ENCODE measurements at regions not wholly inside any gene's neighbourhood (a gene's known extent, or its start where the extent isn't known, plus 50 kb on each side); places are given as distances from the start of the nearest gene placed in this dataset.

- no peak for DNase-seq
Observed at GRCh38 chr17:77001487-77001886, 133.3 kb downstream of the MGAT5B start.

DNA sequence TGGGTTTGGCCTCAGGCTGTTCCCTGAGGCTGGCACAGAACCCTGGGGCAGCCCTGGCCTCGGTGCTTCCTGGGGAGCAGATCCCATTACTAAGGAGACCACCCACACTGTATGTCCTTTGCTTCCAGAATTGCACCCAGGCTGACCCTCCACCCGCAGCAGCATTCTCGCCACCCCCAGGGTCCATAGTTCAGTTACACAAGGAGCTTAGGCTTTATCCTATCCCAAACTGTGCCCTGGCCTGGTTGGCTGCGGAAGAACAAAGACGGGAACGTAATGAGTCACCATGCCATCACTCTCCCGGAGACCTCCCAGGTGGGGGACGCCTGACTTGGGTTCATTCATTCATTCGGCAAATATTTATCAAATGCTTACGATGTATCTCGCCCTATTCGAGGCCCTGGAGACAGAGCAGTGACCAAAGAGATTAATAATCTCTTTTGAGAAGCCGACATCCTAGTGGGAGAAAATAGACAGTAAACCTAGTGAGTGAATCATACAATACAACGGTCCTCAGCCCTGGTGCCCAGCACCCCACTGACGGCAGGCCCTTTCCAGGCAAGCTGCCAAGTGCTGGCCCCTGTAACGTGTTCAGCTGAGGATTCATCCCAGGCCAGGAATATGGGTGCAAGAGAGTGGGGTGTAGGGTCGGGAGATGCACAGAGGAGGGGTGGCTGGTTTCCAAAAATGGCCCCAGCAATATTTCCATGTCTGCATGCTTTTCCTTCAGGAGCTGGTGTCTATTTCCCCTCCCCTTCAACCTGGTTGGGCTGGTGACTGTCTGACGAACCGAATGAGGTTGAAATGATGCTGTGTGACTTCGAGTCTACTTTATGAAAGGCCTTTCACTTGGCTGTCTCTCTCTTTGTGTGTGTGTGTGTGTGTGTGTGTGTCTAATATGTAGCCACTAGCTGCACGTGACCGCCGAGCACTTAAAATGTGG lies 134.2 kb downstream of the MGAT5B start:
- DNase-seq = no peak

DNA sequence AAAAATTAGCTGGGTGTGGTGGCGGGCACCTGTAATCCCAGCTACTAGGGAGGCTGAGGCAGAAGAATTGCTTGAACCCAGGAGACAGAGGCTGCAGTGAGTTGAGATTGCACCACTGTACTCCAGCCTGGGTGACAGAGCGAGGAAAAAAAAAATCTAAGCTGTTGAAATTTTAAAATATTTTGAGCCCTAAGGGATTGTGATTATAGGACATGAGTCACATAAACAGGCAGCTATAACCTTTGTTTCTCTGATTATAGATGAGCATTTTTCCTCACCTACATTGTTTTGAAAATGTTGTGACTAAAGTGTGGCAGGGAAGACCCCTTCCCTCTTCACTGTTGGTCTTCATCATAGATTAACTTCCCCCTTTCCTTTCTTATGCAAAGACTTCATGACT lies 135.5 kb downstream of the MGAT5B start:
- no peak for DNase-seq

GRCh38 chr17:77006971-77007649 lies 133.7 kb upstream of the SEC14L1 start:
- no peak for DNase-seq

- DNase-seq = no peak
Observed at GRCh38 chr17:77009877-77010276, 130.9 kb upstream of the SEC14L1 start.

DNA sequence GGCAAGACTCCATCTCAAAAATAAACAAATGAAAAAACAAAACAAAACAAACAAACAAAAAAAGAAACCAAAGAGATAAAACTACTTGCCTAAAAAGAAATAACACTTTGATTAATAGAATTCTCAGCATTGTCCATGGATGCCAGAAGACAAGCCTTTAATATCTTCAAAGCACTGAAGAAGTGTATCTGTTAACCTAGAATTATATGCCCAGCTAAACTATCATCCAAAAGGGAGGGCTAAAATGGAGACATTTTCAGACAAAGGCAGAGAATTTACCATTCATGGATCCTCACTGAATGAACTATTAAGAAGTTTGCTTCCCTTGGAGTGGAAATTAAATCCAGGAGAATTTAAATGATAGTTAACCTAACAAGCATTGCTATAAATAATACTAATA lies 130.1 kb upstream of the SEC14L1 start:
- DNase-seq = no peak

GRCh38 chr17:77011173-77012011 lies 129.4 kb upstream of the SEC14L1 start:
- peak; percentile 66 to 70 for DNase-seq

DNA sequence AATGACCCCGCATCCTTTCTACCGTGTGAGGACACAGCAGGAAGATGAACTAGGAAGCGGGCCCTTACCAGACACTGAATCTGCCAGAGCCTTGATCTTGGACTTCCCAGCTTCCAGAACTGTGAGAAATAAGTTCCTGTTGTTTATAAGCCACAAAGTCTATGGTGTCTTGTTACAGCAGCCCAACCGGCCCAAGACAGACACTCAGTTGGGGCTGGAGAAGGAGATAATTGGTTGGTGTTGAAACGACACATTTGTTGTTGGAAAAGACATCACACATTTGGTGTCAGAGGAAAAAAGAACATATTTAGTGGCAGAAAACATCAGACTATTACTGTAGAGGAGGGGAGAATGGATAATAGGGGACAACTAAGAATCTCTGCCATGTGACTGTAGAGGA lies 122.3 kb upstream of the SEC14L1 start:
- no peak for DNase-seq

GRCh38 chr17:77019893-77020379 lies 120.8 kb upstream of the SEC14L1 start:
- DNase-seq = no peak

GRCh38 chr17:77020973-77021372 lies 119.8 kb upstream of the SEC14L1 start:
- no peak for DNase-seq

- no peak for DNase-seq
Observed at GRCh38 chr17:77022766-77023165, 118.0 kb upstream of the SEC14L1 start.

DNA sequence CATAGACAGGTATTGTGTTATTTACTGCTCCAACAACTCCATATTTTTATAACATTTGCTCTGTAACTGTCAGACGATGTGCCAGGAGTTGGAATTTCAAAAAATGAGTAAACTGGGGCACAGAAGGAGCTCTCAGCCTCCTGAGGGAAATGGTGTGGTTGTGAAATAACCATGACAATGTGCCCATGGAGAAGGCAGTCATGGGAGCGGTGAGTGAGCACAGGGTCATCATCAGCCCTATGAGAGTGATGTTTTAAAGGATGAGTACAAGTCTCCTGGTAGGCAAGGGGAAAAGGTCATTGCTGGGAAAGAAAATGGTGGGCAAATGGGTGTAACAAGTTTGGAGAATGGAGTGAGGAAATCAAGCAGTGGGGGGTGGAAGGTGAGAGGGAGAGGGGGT lies 115.0 kb upstream of the SEC14L1 start:
- no peak for DNase-seq

DNA sequence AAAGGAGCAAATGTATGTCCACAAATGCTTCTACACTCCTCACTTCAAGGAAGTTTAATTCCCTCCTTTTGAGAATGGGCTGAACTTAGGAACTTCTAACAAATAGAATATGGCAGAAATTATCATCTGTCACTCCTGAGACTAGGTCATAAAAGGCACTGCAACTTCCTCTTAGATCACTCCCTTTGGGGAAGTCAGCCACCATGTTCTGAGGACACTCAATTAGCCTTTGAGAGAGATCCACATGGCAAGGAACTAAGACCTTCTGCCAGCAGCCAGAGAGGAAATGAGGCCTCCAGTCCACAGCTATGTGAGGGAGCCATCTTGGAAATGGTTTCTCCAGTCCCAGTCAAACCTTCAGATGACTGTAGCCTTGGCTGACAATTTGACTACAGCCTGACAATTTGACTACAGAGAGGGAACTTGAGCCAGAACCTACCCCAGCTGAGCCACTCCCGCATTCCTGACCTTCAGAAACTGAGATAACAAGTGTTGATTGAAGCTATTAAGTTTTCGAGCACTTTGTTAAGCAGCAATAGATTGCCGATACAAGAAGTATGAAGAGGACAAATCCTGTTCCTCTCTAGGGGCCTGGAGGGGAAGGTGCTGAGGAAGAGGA lies 113.4 kb upstream of the SEC14L1 start:
- DNase-seq = no peak

DNA sequence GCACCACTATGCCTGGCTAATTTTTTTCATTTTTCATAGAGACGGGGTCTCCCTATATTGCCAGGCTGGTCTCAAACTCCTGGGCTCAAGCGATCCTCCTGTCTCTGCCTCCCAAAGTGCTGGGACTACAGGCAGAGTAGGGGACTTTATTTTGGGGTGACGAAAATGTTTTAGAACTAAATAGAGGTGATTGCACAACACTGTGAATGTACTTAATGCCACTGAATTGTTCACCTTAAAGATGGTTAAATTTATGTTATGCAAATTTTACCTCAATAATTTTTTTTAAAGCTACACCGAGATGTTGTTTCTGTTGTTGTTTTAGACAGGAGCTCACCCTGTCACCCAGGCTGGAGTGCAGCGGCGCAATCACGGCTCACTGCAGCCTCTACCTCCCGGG lies 111.9 kb upstream of the SEC14L1 start:
- no peak for DNase-seq

GRCh38 chr17:77032929-77033328 lies 107.8 kb upstream of the SEC14L1 start:
- DNase-seq = no peak

DNA sequence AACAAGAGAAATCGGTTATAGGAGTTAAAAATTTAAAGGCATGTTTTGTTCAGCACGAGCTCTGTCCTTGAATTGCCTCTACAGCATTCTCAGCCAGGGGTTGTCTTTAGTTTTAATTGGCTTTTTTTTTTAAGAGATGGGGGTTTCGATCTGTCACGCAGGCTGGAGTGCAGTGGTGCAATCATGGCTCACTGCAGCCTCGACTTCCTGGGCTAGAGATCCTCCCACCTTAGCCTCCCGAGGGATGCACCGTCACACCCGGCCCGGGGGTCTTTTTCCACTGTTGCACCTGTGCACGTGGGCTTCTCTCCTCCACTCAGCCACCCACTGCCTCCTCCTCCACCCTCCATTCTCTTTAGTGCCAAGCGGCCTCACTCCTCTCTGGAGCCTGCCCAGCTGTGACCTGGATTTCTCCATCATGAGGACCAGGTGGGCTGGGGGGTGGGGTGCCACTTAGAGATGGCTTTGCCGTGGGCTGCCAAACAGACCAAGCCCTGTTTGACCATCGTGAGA lies 106.8 kb upstream of the SEC14L1 start:
- no peak for DNase-seq

DNA sequence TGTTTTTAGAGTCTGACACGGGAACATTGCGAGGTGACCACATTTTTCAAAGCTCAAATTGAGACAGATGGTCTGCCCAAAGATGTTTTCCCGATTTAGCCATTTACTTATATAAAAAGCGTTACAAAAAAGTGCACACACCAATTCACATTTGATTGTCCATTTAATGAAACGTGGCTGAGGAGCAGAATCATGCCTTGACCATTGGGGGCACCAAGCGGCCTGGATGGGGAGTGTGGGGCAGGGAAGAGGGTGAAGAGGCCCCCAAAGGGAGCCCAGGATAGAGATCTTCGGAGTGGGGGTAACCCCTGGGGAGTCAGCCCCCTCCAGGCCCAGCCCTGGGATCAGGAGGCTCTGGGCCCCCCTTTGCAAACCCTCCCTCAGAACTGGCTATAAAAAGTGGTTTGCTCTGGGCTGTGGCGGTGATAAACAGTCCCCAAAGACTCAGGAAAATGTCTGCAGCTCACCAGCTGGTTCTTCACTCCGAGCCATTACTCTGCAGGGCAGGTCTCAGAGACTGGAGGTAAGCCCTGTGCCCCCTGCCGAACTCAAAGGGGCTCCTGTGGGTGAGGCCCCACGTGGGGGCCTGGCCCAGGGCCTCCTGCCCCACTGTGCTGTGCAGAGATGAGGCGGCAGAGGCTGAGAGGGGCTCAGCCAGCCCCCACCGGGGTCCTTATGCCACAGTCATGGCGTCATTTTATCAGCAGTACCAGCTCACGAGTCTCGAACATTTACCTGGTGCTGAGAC lies 105.9 kb upstream of the SEC14L1 start:
- DNase-seq = no peak

DNA sequence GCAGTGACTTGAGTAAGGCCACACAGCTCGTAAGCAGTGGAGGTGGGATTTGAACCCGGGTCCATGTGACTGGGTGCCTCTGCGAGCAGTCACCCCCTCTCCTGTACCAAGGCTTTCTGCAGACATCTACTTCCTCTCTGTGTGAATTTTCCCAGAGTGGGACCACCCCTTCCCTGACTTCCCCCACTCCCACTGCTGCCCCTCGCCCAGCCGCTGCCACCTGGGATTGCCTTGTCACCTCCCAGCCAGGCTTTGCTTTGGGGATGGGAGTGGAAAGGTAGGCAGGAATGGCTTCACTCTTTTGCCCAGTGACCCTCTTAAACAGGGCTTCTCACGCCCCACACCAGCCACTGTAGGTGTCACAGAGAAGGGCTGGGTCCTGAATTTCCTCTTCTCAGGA lies 105.2 kb upstream of the SEC14L1 start:
- DNase-seq = no peak

GRCh38 chr17:77036136-77036840 lies 104.5 kb upstream of the SEC14L1 start:
- DNase-seq = no peak

DNA sequence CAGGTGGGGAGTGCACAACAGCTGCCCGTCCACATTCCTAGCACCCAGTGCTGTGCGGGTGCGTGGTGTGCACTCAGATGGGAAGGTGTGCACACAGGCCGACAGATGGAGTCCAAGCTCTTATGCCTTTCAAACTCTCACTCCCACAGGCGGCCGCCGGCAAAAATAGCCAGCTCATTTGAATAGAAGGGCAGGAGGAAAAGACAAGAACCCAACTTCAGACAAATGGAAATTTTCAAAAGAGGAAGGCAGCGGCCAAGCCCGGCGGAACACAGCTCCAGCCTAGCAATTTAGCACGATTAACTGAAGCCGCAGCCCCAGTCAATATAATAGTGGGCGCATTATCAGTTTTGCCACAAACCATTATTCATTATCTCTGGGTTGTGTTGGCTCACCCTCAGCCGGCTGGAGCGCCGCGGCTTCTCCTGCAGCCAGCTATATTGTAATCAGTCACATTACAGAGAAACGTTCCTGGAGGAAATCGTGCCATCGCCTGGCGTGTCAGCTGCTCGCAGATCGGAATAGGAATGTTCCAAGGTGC lies 103.9 kb upstream of the SEC14L1 start:
- no peak for DNase-seq

DNA sequence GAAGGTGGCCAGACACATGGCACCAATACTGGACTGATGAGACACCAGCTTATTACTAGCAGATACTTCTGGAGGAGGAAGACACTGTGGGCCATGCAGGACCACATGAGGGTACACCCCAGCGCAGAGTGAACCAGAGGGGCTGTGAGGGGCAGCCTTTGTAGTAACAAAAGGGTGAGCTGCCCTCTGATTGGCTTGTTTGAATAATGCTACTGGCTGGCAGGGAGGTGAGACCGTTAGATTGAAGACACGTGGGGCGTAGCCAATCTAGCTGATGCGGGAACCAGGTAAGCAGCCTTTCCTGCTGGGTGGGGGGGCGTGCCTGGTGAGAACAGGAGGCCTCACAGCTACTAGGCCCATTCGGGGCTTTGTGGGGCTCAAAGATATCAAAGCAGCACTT lies 102.8 kb upstream of the SEC14L1 start:
- DNase-seq = no peak

Measured in activated T-cell treated with anti-CD3 and anti-CD28 coated beads, Interleukin-2, amount 50 U/mL, for 48 hours (primary cell).